ENCODE measurements at regions not wholly inside any gene's neighbourhood (a gene's known extent, or its start where the extent isn't known, plus 50 kb on each side); places are given as distances from the start of the nearest gene placed in this dataset.

- no peak for DNase-seq (ENCODE audit: insufficient read length, low spot score)
- FAIRE-seq: no peak
- TF ChIP-seq SPI1 (IDR thresholded peaks at IDR 0.05; ENCODE audit: low read depth, low read length): no peak
- TF ChIP-seq PAX5 (IDR thresholded peaks at IDR 0.05; ENCODE audit: insufficient read depth, low read length, severe bottlenecking): no peak
- TF ChIP-seq POLR2A (IDR thresholded peaks at IDR 0.05; ENCODE audit: low read depth, low read length): no peak
- no peak for TF ChIP-seq POU2F2 (IDR thresholded peaks at IDR 0.05; ENCODE audit: low read depth, low read length)
- no peak for TF ChIP-seq TAF1 (IDR thresholded peaks at IDR 0.05; ENCODE audit: low read depth, low read length)
- no peak for TF ChIP-seq POLR2AphosphoS5 (IDR thresholded peaks at IDR 0.05; ENCODE audit: low read depth, low read length)
Observed at GRCh38 chr4:115366390-115366789, 253.0 kb upstream of the NDST4 start.

- FAIRE-seq (no peak), DNase-seq (ENCODE audit: insufficient read length, low spot score) (no peak)
- TF ChIP-seq PAX5 (IDR thresholded peaks at IDR 0.05; ENCODE audit: insufficient read depth, low read length, severe bottlenecking): no peak
Observed at GRCh38 chr4:115365185-115365584, 251.8 kb upstream of the NDST4 start.

- FAIRE-seq (no peak), DNase-seq (ENCODE audit: insufficient read length, low spot score) (no peak)
- TF ChIP-seq POU2F2 (IDR thresholded peaks at IDR 0.05; ENCODE audit: low read depth, low read length) (no peak), SPI1 (IDR thresholded peaks at IDR 0.05; ENCODE audit: low read depth, low read length) (no peak), TAF1 (IDR thresholded peaks at IDR 0.05; ENCODE audit: low read depth, low read length) (no peak), PAX5 (IDR thresholded peaks at IDR 0.05; ENCODE audit: insufficient read depth, low read length, severe bottlenecking) (no peak), POLR2AphosphoS5 (IDR thresholded peaks at IDR 0.05; ENCODE audit: low read depth, low read length) (no peak), POLR2A (IDR thresholded peaks at IDR 0.05; ENCODE audit: low read depth, low read length) (no peak)
Observed at GRCh38 chr4:115361781-115362180, 248.4 kb upstream of the NDST4 start.

- no peak for DNase-seq (ENCODE audit: insufficient read length, low spot score)
- FAIRE-seq: no peak
- no peak for TF ChIP-seq POLR2A (IDR thresholded peaks at IDR 0.05; ENCODE audit: low read depth, low read length)
- TF ChIP-seq TAF1 (IDR thresholded peaks at IDR 0.05; ENCODE audit: low read depth, low read length): no peak
- no peak for TF ChIP-seq PAX5 (IDR thresholded peaks at IDR 0.05; ENCODE audit: insufficient read depth, low read length, severe bottlenecking)
- TF ChIP-seq POLR2AphosphoS5 (IDR thresholded peaks at IDR 0.05; ENCODE audit: low read depth, low read length): no peak
- TF ChIP-seq SPI1 (IDR thresholded peaks at IDR 0.05; ENCODE audit: low read depth, low read length): no peak
- TF ChIP-seq POU2F2 (IDR thresholded peaks at IDR 0.05; ENCODE audit: low read depth, low read length): no peak
Observed at GRCh38 chr4:115360431-115360830, 247.0 kb upstream of the NDST4 start.

- FAIRE-seq (no peak), DNase-seq (ENCODE audit: insufficient read length, low spot score) (no peak)
- no peak for TF ChIP-seq POU2F2 (IDR thresholded peaks at IDR 0.05; ENCODE audit: low read depth, low read length)
- no peak for TF ChIP-seq TAF1 (IDR thresholded peaks at IDR 0.05; ENCODE audit: low read depth, low read length)
- TF ChIP-seq SPI1 (IDR thresholded peaks at IDR 0.05; ENCODE audit: low read depth, low read length): no peak
- TF ChIP-seq POLR2AphosphoS5 (IDR thresholded peaks at IDR 0.05; ENCODE audit: low read depth, low read length): no peak
- TF ChIP-seq POLR2A (IDR thresholded peaks at IDR 0.05; ENCODE audit: low read depth, low read length): no peak
Observed at GRCh38 chr4:115357776-115358175, 244.4 kb upstream of the NDST4 start.

- no peak for FAIRE-seq
- TF ChIP-seq PAX5 (IDR thresholded peaks at IDR 0.05; ENCODE audit: insufficient read depth, low read length, severe bottlenecking) (no peak), SPI1 (IDR thresholded peaks at IDR 0.05; ENCODE audit: low read depth, low read length) (no peak), POLR2AphosphoS5 (IDR thresholded peaks at IDR 0.05; ENCODE audit: low read depth, low read length) (no peak), POLR2A (IDR thresholded peaks at IDR 0.05; ENCODE audit: low read depth, low read length) (no peak), POU2F2 (IDR thresholded peaks at IDR 0.05; ENCODE audit: low read depth, low read length) (no peak), TAF1 (IDR thresholded peaks at IDR 0.05; ENCODE audit: low read depth, low read length) (no peak)
Observed at GRCh38 chr4:115356176-115356575, 242.8 kb upstream of the NDST4 start.

GRCh38 chr4:115355329-115355728, 241.9 kb upstream of the NDST4 start:
- TF ChIP-seq PAX5 (IDR thresholded peaks at IDR 0.05; ENCODE audit: insufficient read depth, low read length, severe bottlenecking) (no peak), POLR2A (IDR thresholded peaks at IDR 0.05; ENCODE audit: low read depth, low read length) (no peak), POLR2AphosphoS5 (IDR thresholded peaks at IDR 0.05; ENCODE audit: low read depth, low read length) (no peak), TAF1 (IDR thresholded peaks at IDR 0.05; ENCODE audit: low read depth, low read length) (no peak), POU2F2 (IDR thresholded peaks at IDR 0.05; ENCODE audit: low read depth, low read length) (no peak), SPI1 (IDR thresholded peaks at IDR 0.05; ENCODE audit: low read depth, low read length) (no peak)
- FAIRE-seq (no peak), DNase-seq (ENCODE audit: insufficient read length, low spot score) (no peak)

More at GRCh38 chr4:115356176-115356575, 242.8 kb upstream of the NDST4 start:
- no peak for DNase-seq (ENCODE audit: insufficient read length, low spot score)

- no peak for FAIRE-seq
- no peak for DNase-seq (ENCODE audit: insufficient read length, low spot score)
- no peak for TF ChIP-seq PAX5 (IDR thresholded peaks at IDR 0.05; ENCODE audit: insufficient read depth, low read length, severe bottlenecking)
- TF ChIP-seq SPI1 (IDR thresholded peaks at IDR 0.05; ENCODE audit: low read depth, low read length): no peak
Observed at GRCh38 chr4:115353370-115353769, 239.9 kb upstream of the NDST4 start.

- DNase-seq (ENCODE audit: insufficient read length, low spot score) (no peak), FAIRE-seq (no peak)
- TF ChIP-seq TAF1 (IDR thresholded peaks at IDR 0.05; ENCODE audit: low read depth, low read length): no peak
- TF ChIP-seq PAX5 (IDR thresholded peaks at IDR 0.05; ENCODE audit: insufficient read depth, low read length, severe bottlenecking): no peak
- TF ChIP-seq POLR2A (IDR thresholded peaks at IDR 0.05; ENCODE audit: low read depth, low read length): no peak
Observed at GRCh38 chr4:115343171-115343570, 229.8 kb upstream of the NDST4 start.

GRCh38 chr4:115334736-115335411, 221.5 kb upstream of the NDST4 start:
- DNase-seq (ENCODE audit: insufficient read length, low spot score): no peak
- no peak for FAIRE-seq
- TF ChIP-seq POLR2AphosphoS5 (IDR thresholded peaks at IDR 0.05; ENCODE audit: low read depth, low read length) (no peak), TAF1 (IDR thresholded peaks at IDR 0.05; ENCODE audit: low read depth, low read length) (no peak), SPI1 (IDR thresholded peaks at IDR 0.05; ENCODE audit: low read depth, low read length) (no peak), POU2F2 (IDR thresholded peaks at IDR 0.05; ENCODE audit: low read depth, low read length) (no peak), POLR2A (IDR thresholded peaks at IDR 0.05; ENCODE audit: low read depth, low read length) (no peak), PAX5 (IDR thresholded peaks at IDR 0.05; ENCODE audit: insufficient read depth, low read length, severe bottlenecking) (no peak)

Measured in GM12891 (cell line).